Omental fat pad (tissue), 3 donors: ENCODE measurements at regions not wholly inside any gene's neighbourhood (a gene's known extent, or its start where the extent isn't known, plus 50 kb on each side); places are given as distances from the start of the nearest gene placed in this dataset.

Experiments
- ATAC-seq: fragments of 150-250 bp; one replicate; pipeline ENCODE4 v1.9.1; 2016; ENCODE audit warnings: mild to moderate bottlenecking, moderate library complexity; ENCODE audit not compliant: low FRiP score
- DNase-seq: peaks from one replicate; pipeline ENCODE4 v3.0.0-alpha.2; 2019; ENCODE audit warnings: low spot score
- CTCF ChIP-seq, 3 donors: fragments of 450-650 bp; IDR thresholded peaks; one replicate each; pipeline ENCODE4 v1.5.1; 2016 to 2017; ENCODE audit warnings: antibody characterized with exemption in 3 of 3, mild to moderate bottlenecking in 3 of 3, moderate library complexity in 2 of 3

DNA sequence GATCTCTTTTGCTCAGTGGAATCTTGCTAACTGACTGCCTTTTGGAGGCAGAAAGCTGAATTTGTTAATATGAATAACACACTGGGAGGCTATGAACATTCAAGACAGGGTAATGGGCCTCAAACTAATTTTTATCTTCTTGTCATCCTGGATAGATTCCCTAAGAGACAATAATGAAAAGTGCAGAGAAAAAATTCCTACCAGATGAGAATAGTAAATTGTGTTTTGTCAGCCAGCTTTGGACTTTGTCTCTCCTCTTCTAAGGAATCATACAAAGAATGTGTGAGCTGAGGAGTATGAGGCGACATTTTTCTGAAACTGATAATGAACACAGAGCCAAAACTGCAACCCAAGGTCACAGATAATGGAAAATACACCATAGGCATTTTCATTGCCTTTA lies 649.3 kb downstream of the IQCM start:
- no peak for TF ChIP-seq CTCF (IDR thresholded peaks at IDR 0.05)
- no peak for ATAC-seq
- no peak for DNase-seq

- DNase-seq (no peak), ATAC-seq (peak; percentile 48)
- no peak for TF ChIP-seq CTCF (IDR thresholded peaks at IDR 0.05)
These were observed 651.4 kb downstream of the IQCM start for GRCh38 chr4:149164282-149164681.

- DNase-seq (no peak), ATAC-seq (no peak)
- no peak for TF ChIP-seq CTCF (IDR thresholded peaks at IDR 0.05)
These were observed 654.4 kb downstream of the IQCM start for GRCh38 chr4:149161247-149161646.

DNA sequence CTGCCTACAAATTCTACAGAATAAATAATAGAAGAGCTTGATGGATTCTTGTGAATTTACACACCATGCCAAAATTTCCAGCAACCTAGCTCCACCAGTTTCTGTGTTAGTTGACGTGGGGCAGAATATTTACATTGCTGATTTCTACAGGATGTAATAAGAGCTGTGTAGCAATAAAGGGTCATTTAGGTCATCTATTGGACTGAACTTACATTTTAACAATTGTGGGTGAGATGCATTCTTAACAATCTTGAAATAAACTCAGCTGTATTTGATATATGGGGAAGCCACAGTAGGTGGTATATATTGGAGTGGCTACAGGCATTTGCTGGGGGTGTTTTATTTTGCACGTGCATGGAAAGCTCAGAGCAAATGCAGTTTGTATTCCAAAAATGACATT lies 655.3 kb downstream of the IQCM start:
- ATAC-seq (no peak), DNase-seq (no peak)
- TF ChIP-seq CTCF (IDR thresholded peaks at IDR 0.05), result no peak

DNA sequence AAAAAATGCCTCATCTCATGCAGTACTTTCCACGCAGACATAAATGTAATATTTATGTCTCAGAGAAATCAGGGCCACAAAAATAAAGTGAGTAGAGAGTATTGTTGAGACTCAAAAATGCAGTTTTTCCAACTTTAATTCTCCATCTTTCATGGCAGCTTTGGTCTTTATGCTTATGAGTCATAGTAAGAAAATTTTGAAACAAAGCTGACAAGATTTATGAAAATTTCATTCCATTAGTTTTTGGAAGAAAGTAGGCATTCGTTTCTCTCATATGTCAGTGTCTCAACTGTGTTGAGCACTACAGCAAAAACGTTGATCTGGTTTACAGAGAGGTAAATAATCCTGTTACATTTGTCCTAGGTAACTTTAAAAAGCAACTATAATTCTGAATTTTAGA lies 656.8 kb downstream of the IQCM start:
- TF ChIP-seq CTCF (IDR thresholded peaks at IDR 0.05), result no peak
- ATAC-seq (peak; percentile 69), DNase-seq (no peak)

DNA sequence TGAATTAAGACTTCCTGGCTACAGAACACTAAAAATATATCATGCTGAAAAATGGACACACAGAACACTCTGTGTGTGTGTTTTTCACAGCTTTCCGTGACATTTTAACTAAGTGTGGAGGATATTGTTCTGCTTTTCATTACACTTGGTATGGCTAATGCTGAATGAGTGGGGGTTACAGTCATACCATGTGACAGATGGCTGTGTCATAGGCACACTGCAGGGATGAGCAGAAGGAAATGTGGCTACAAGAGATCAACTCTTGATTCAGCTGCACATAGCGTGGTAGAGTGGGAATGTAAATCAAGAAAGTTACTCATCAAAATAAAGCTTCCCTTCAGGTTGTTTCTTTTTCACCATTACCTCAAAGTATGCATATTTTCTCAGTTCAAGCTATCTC lies 669.8 kb downstream of the IQCM start:
- ATAC-seq, result no peak
- DNase-seq, result no peak
- TF ChIP-seq CTCF (IDR thresholded peaks at IDR 0.05), result no peak

- TF ChIP-seq CTCF (IDR thresholded peaks at IDR 0.05), result no peak
These were observed 671.6 kb downstream of the IQCM start for GRCh38 chr4:149144060-149144459.

More at GRCh38 chr4:149144060-149144459, 671.6 kb downstream of the IQCM start:
- DNase-seq, result no peak
- ATAC-seq, result no peak
